Subcutaneous abdominal adipose tissue (tissue), 5 donors: ENCODE measurements at regions not wholly inside any gene's neighbourhood (a gene's known extent, or its start where the extent isn't known, plus 50 kb on each side); places are given as distances from the start of the nearest gene placed in this dataset.
"Not testable (repeated sequence)": the region's sequence is repeated elsewhere in the genome, so short reads cannot be mapped to it uniquely, and the experiment has no call there.

Experiments used
- H3K27ac ChIP-seq: one replicate; pipeline ENCODE4 v1.7.0; 2013; ENCODE audit warnings: low read depth, mild to moderate bottlenecking, inconsistent platforms, low read length, moderate library complexity
- H3K27me3 ChIP-seq, 5 donors: one replicate each; pipeline ENCODE4 v1.7.0; 2013; ENCODE audit warnings: low read length in 5 of 5, inconsistent platforms in 1 of 5; ENCODE audit not compliant: control insufficient read depth in 5 of 5, insufficient read depth in 4 of 5
- H3K36me3 ChIP-seq, 5 donors: one replicate each; pipeline ENCODE4 v1.7.0; 2013; ENCODE audit warnings: low read length in 5 of 5; ENCODE audit not compliant: control insufficient read depth in 5 of 5, insufficient read depth in 5 of 5
- H3K4me1 ChIP-seq, 5 donors: one replicate each; pipeline ENCODE4 v1.7.0; 2013; ENCODE audit warnings: low read length in 5 of 5, mild to moderate bottlenecking in 3 of 5, moderate library complexity in 1 of 5; ENCODE audit not compliant: control insufficient read depth in 5 of 5, insufficient read depth in 5 of 5
- H3K4me3 ChIP-seq, 5 donors: one replicate each; pipeline ENCODE4 v1.7.0; 2013; ENCODE audit warnings: low read length in 5 of 5, low read depth in 1 of 5
- H3K9ac ChIP-seq, 5 donors: one replicate each; pipeline ENCODE4 v1.7.0; 2013; ENCODE audit warnings: low read length in 5 of 5, mild to moderate bottlenecking in 4 of 5, moderate library complexity in 3 of 5
- H3K9me3 ChIP-seq, 5 donors: one replicate each; pipeline ENCODE4 v1.7.0; 2013; ENCODE audit warnings: low read length in 5 of 5; ENCODE audit not compliant: control insufficient read depth in 5 of 5
- donor health status: healthy.
- donor health status: healthy.
- donor health status: healthy.
- donor health status: healthy.
- donor health status: healthy.

- Histone ChIP-seq H3K36me3 (no peaks in the 10 kb centered on the region), H3K9ac (no peak overlapping the region), H3K27me3 (peaks cover 0 to 6% (median 2%) of the 10 kb centered on the region in 5 donors), H3K27ac (no peak overlapping the region), H3K9me3 (no peaks in the 10 kb centered on the region), H3K4me1 (peaks cover 0 to 5% (median 1%) of the 10 kb centered on the region in 5 donors), H3K4me3 (no peak overlapping the region)
Measured at GRCh38 chr2:236917164-236917563, 168.5 kb upstream of the COPS8 start.

DNA sequence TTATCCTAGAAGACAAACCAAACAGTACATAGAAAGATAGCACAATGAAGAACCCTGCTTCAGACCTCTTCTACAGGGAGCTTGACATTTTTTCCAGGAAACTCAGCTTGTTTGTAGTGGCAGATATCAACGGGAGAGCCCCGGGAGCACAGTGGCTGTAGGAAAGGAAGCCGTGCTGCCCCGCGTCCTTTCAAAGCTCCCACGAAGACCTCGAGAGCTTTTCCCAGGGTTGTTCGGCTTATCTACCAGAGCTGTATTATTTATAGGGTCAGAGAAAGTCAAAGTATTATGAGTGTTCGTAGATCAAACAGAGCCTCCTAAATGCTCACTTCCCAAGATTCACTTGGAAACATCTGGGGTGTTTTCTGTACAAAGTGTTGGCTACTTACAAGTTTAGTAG, 167.1 kb upstream of the COPS8 start:
- Histone ChIP-seq H3K9ac (no peak overlapping the region), H3K27ac (no peak overlapping the region), H3K4me1 (peaks cover 0 to 5% (median 1%) of the 10 kb centered on the region in 5 donors), H3K9me3 (no peaks in the 10 kb centered on the region), H3K36me3 (no peaks in the 10 kb centered on the region), H3K27me3 (peaks cover 0 to 6% (median 2%) of the 10 kb centered on the region in 5 donors), H3K4me3 (no peak overlapping the region)

DNA sequence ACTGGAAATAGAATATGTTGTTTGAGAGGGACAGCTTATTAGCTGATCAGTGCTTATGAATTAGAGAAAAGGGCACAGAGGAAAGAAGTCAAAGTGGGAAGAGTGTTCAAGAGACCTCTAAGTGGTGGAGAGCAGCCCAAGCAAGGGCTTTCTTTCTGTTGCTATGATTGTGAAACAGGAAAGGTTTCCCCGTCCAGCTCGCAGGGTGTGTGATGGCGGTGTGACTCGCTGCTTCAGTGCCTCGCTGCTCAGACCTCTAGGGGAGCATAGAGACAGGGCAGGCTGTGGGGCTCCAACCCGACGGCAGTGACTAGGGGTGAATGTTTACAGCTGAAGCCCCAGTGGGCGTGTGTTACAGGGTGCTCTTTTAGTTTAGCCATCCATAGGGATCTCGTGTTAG, 166.5 kb upstream of the COPS8 start:
- H3K9ac ChIP-seq, result no peak overlapping the region
- H3K27ac ChIP-seq, result no peak overlapping the region
- H3K9me3 ChIP-seq, result no peaks in the 10 kb centered on the region
- no peaks in the 10 kb centered on the region for H3K36me3 ChIP-seq
- peaks cover 0 to 6% (median 2%) of the 10 kb centered on the region in 5 donors for H3K27me3 ChIP-seq
- peaks cover 0 to 5% (median 1%) of the 10 kb centered on the region in 5 donors for H3K4me1 ChIP-seq
- H3K4me3 ChIP-seq, result no peak overlapping the region

GRCh38 chr2:236919801-236920379, 165.8 kb upstream of the COPS8 start:
- H3K9ac ChIP-seq, H3K4me3 ChIP-seq, H3K27me3 ChIP-seq, H3K4me1 ChIP-seq, H3K9me3 ChIP-seq, H3K36me3 ChIP-seq, H3K27ac ChIP-seq: not testable (repeated sequence)

DNA sequence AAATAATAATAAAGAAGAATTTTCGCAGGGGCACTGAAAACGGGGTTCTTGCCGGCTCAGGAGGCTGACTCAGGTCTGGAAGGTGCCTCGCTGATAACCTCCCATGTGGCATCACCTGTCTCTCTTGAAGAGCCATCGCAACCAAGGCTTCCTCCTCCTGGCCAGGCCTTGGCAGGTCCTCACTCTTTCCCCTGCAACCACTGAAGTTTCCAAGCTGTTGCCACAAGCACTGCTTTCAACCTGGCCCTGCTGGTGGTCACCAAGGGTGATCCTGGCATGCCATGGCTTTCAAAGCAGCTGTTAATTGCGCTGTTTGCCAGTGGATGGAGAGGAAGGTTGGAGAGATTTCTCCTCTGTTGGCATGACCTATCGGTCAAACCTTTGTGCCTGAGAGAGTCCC, 163.6 kb upstream of the COPS8 start:
- H3K4me1 ChIP-seq, result no peaks in the 10 kb centered on the region
- H3K27me3 ChIP-seq, result peaks cover 0 to 3% (median 2%) of the 10 kb centered on the region in 5 donors
- no peak overlapping the region for H3K9ac ChIP-seq
- H3K36me3 ChIP-seq, result no peaks in the 10 kb centered on the region
- H3K9me3 ChIP-seq, result no peaks in the 10 kb centered on the region
- no peak overlapping the region for H3K4me3 ChIP-seq
- no peak overlapping the region for H3K27ac ChIP-seq

DNA sequence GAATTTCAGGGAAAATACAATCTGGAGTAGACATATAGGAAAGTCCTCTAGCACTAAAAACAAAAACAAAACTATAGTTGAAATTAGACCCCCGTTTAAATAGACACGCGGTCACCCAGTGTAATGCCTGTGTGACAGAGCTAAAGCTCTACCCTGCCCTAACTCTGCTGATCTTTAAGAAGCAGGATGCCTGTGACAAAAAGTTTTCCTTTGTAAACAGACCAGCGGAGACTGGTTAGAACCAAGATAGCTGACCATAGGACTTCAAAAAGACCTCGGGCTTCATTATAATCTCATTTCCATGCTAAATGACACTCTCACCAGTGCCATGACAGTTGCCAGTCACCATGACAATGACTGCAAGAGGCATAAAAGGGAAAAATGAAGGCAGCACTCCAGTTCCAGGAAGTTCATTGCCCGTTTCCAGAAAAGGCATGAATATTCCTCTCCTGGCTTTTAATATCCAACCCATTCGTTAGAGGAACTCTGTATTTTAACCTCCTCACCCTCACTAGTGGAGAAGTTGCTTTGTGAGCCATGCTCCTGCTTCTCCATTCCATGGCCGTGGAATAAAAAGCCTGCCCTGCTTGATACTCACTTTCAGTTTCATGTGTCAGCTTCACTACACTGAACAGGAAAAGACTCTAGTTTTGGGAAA, 157.2 kb upstream of the COPS8 start:
- H3K27ac ChIP-seq, result peak overlapping the region; percentile 6
- peak overlapping the region; percentile 50 to 72 (median 65) for H3K4me3 ChIP-seq
- H3K9ac ChIP-seq, result peak overlapping the region in 3 of 5 donors; percentile 24 to 51 (median 35)
- no peaks in the 10 kb centered on the region for H3K36me3 ChIP-seq
- no peaks in the 10 kb centered on the region for H3K9me3 ChIP-seq
- H3K4me1 ChIP-seq, result peaks cover 0 to 15% (median 8%) of the 10 kb centered on the region in 5 donors
- no peaks in the 10 kb centered on the region for H3K27me3 ChIP-seq

DNA sequence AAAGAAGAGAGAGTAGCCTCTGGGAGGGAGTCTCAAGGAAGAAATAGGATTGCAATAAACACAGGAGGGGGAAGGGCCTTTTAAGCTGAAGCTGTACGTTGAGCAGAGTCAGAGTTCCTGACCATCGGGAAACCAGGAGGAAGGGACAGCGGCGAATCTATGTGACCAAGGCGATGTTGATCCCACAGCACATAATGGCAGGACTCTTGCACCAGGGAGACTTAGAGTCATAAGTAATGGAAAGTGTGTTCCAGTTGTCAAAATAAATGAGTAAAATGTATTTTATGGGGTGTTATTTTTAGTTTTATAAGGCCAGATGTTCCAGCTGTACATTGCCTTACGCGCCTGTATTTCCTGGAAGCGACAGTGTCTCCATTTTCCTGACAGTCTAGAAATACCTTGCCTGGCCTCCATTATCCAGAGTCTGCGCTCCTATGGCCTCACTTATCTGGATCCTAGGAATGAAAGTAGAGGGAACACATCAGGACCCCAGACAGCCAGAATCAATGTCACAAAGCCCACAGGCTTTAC, 152.8 kb upstream of the COPS8 start:
- H3K27me3 ChIP-seq, result no peaks in the 10 kb centered on the region
- H3K9me3 ChIP-seq, result no peaks in the 10 kb centered on the region
- no peak overlapping the region for H3K4me3 ChIP-seq
- peaks cover 0 to 16% (median 8%) of the 10 kb centered on the region in 5 donors for H3K4me1 ChIP-seq
- H3K27ac ChIP-seq, result no peak overlapping the region
- no peaks in the 10 kb centered on the region for H3K36me3 ChIP-seq
- H3K9ac ChIP-seq, result no peak overlapping the region

- Histone ChIP-seq H3K9me3 (no peaks in the 10 kb centered on the region), H3K27me3 (no peaks in the 10 kb centered on the region), H3K36me3 (no peaks in the 10 kb centered on the region), H3K4me3 (no peak overlapping the region), H3K4me1 (peaks cover 0 to 13% (median 5%) of the 10 kb centered on the region in 5 donors), H3K27ac (no peak overlapping the region), H3K9ac (no peak overlapping the region)
Measured at GRCh38 chr2:236934166-236934565, 151.5 kb upstream of the COPS8 start.

DNA sequence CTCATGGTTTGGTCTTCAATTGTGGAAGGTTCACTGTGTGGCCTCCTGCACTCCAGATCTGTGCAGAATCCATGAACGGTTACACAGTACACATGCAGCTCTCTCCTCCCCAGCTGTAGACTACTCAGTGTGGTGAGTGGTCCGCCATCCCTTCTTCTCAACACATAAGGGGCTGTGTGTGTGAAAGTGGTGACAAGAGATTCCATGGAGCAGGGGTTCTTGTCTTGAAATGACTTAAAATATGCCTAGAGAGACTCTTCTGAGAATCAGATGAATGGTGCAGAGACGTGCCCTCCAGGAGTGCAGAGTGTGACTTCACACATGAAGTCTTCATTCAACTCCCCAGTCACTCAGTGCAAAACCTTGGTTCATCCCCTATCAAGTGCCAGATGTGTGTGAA, 151.0 kb upstream of the COPS8 start:
- no peak overlapping the region for H3K27ac ChIP-seq
- H3K27me3 ChIP-seq, result no peaks in the 10 kb centered on the region
- peaks cover 0 to 13% (median 5%) of the 10 kb centered on the region in 5 donors for H3K4me1 ChIP-seq
- no peaks in the 10 kb centered on the region for H3K9me3 ChIP-seq
- no peak overlapping the region for H3K9ac ChIP-seq
- H3K36me3 ChIP-seq, result no peaks in the 10 kb centered on the region
- H3K4me3 ChIP-seq, result no peak overlapping the region

DNA sequence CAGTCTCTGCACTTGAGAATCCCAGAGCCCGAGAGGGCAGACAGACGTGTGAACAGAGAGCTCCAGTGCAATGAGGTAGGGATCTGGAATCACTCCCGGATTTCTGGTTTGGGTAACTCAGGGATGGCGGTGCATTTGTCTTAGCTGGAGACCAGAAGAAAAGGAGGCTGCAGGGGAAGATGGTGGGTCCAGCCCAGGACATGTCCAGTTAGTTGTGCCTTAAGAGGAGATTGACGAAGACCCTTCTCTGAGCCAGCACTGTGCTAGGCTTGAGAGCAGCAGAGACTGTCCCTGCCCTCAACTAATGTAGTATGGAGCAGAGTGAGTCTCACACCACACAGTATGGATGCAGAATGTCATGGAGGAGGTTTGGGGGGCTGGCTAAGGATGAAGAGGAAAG, 150.6 kb upstream of the COPS8 start:
- Histone ChIP-seq H3K4me3 (no peak overlapping the region), H3K9me3 (no peaks in the 10 kb centered on the region), H3K36me3 (no peaks in the 10 kb centered on the region), H3K27ac (no peak overlapping the region), H3K27me3 (no peaks in the 10 kb centered on the region), H3K9ac (no peak overlapping the region), H3K4me1 (peaks cover 0 to 13% (median 5%) of the 10 kb centered on the region in 5 donors)
